Psoas muscle (tissue), 7 donors: ENCODE measurements at regions not wholly inside any gene's neighbourhood (a gene's known extent, or its start where the extent isn't known, plus 50 kb on each side); places are given as distances from the start of the nearest gene placed in this dataset.
"Not testable (repeated sequence)": the region's sequence is repeated elsewhere in the genome, so short reads cannot be mapped to it uniquely, and the experiment has no call there.

Experiments
- ATAC-seq, 4 donors: fragments of 200-7000 bp; cut with Tn5 transposase; one replicate each; pipeline ENCODE4 v1.9.1; 2020; ENCODE audit warnings: moderate library complexity in 3 of 4, mild to moderate bottlenecking in 2 of 4
- DNase-seq, 2 donors: peaks; one replicate each; pipeline ENCODE4 v3.0.0-alpha.2; 2020
- H3K27ac ChIP-seq: fragments of 200-600 bp; one replicate; pipeline ENCODE4 v1.8.0; 2022
- H3K27me3 ChIP-seq, 3 donors: fragments of 200-600 bp in 1 of 3; one replicate each; pipeline versions ENCODE4 v1.6.1 to v1.8.0; 2013 to 2022; ENCODE audit warnings: low read length in 2 of 3, mild to moderate bottlenecking in 2 of 3, moderate library complexity in 1 of 3; ENCODE audit not compliant: insufficient read depth in 3 of 3
- H3K36me3 ChIP-seq, 2 donors: fragments of 200-600 bp in 1 of 2; one replicate each; pipeline versions ENCODE4 v1.6.1 to v1.8.0; 2013 to 2022; ENCODE audit warnings: low read depth in 1 of 2, mild to moderate bottlenecking in 1 of 2, moderate library complexity in 1 of 2; ENCODE audit not compliant: insufficient read depth in 1 of 2
- H3K4me1 ChIP-seq: fragments of 200-600 bp; one replicate; pipeline ENCODE4 v1.8.0; 2022
- H3K4me3 ChIP-seq: fragments of 200-600 bp; one replicate; pipeline ENCODE4 v1.8.0; 2022; ENCODE audit warnings: mild to moderate bottlenecking
- H3K9me3 ChIP-seq: fragments of 200-600 bp; one replicate; pipeline ENCODE4 v1.8.0; 2022
- CTCF ChIP-seq: fragments of 200-600 bp; IDR thresholded peaks from one replicate; pipeline ENCODE4 v1.8.0; 2022; ENCODE audit warnings: antibody characterized with exemption
- WGBS, 3 donors: extraction: QIAGEN DNeasy Blood & Tissue Kit; methylation state at CpG; one replicate each; pipeline versions ENCODE4 v1.1.6 to v1.1.7; 2013; 5-methylcytosine and 5-hydroxymethylcytosine counted together
- intact Hi-C, 2 donors: fragments of 100-400 bp; cut with DNase I; formaldehyde crosslinking; loops; one replicate each; pipeline versions ENCODE4 v1.11.0 to v1.14.2; 2022
- donor health status: healthy with polysubstance abuse.
- donor health status: DM: no; HTN: no; CAD: no; lungs with moderate emphysema.
- donor health status: Bipolar disorder and iron deficiency.
- donor health status: healthy.
- donor health status: DM: yes; HTN: yes; CAD: no.
- donor health status: DM: no; HTN: no; CAD: no.
- donor health status: DM: yes; HTN: yes; CAD: no.

- intact Hi-C loops = no loop called here
- Histone ChIP-seq H3K27me3 (no peaks in the 10 kb centered on the region), H3K36me3 (no peaks in the 10 kb centered on the region), H3K9me3 (no peaks in the 10 kb centered on the region), H3K4me1 (no peaks in the 10 kb centered on the region), H3K27ac (no peak overlapping the region), H3K4me3 (no peak overlapping the region)
- no peak for ATAC-seq
- no peak for TF ChIP-seq CTCF
- WGBS, 3 donors = 64 to 69% (median 68%) methylated on average over 3 of the region's 3 CpGs
- DNase-seq = no peak
These were observed 525.8 kb upstream of the LINC00305 start for GRCh38 chr18:64674694-64675093.

- DNase-seq, H3K27me3 ChIP-seq, H3K9me3 ChIP-seq, H3K36me3 ChIP-seq, ATAC-seq, H3K27ac ChIP-seq, intact Hi-C loops, H3K4me1 ChIP-seq, H3K4me3 ChIP-seq: not testable (repeated sequence)
- 67 to 72% (median 71%) methylated on average over 5 of the region's 5 CpGs for WGBS, 3 donors
These were observed 522.4 kb upstream of the LINC00305 start for GRCh38 chr18:64671293-64671692.

GRCh38 chr18:64668461-64668962, 519.6 kb upstream of the LINC00305 start:
- DNase-seq (no peak), ATAC-seq (no peak)
- H3K4me1 ChIP-seq = no peaks in the 10 kb centered on the region
- intact Hi-C loops = no loop called here
- no peak overlapping the region for H3K27ac ChIP-seq
- no peaks in the 10 kb centered on the region for H3K36me3 ChIP-seq
- whole genome bisulfite sequencing, 3 donors = 81 to 100% (median 82%) methylated on average over 1 of the region's 1 CpG
- no peaks in the 10 kb centered on the region for H3K27me3 ChIP-seq
- TF ChIP-seq CTCF = no peak
- H3K9me3 ChIP-seq = no peaks in the 10 kb centered on the region
- H3K4me3 ChIP-seq = no peak overlapping the region

- Histone ChIP-seq H3K36me3 (no peaks in the 10 kb centered on the region), H3K9me3 (no peaks in the 10 kb centered on the region), H3K4me1 (no peaks in the 10 kb centered on the region), H3K27ac (no peak overlapping the region), H3K27me3 (no peaks in the 10 kb centered on the region), H3K4me3 (no peak overlapping the region)
- no peak for ATAC-seq
- DNase-seq = no peak
- intact Hi-C loops = no loop called here
- no peak for TF ChIP-seq CTCF
- 84 to 90% (median 89%) methylated on average over 2 of the region's 2 CpGs for WGBS, 3 donors
These were observed 514.2 kb upstream of the LINC00305 start for GRCh38 chr18:64663086-64663485.

- ATAC-seq = no peak
- no peaks in the 10 kb centered on the region for H3K4me1 ChIP-seq
- H3K4me3 ChIP-seq = no peak overlapping the region
- no peaks in the 10 kb centered on the region for H3K36me3 ChIP-seq
- intact Hi-C loops = no loop called here
- H3K27me3 ChIP-seq = no peaks in the 10 kb centered on the region
- no peak for DNase-seq
- 45 to 62% (median 51%) methylated on average over 4 of the region's 4 CpGs for WGBS, 3 donors
- no peak for TF ChIP-seq CTCF
- no peaks in the 10 kb centered on the region for H3K9me3 ChIP-seq
- no peak overlapping the region for H3K27ac ChIP-seq
These were observed 510.3 kb upstream of the LINC00305 start for GRCh38 chr18:64659196-64659595.
